HG03159 (cell line): ENCODE measurements at regions not wholly inside any gene's neighbourhood (a gene's known extent, or its start where the extent isn't known, plus 50 kb on each side); places are given as distances from the start of the nearest gene placed in this dataset.
"Not testable (repeated sequence)": the region's sequence is repeated elsewhere in the genome, so short reads cannot be mapped to it uniquely, and the experiment has no call there.

Experiments used
- ATAC-seq: cut with Tn5 transposase; IDR thresholded peaks from one replicate; pipeline ENCODE4 v1.9.1; 2021; ENCODE audit warnings: mild to moderate bottlenecking, moderate library complexity; ENCODE audit not compliant: unreplicated experiment

- no peak for ATAC-seq
These were observed 71.1 kb downstream of the FAM50B start for GRCh38 chr6:3920321-3920720.

- no peak for ATAC-seq
These were observed 72.5 kb downstream of the FAM50B start for GRCh38 chr6:3921663-3922062.

GRCh38 chr6:3922619-3923018 lies 73.4 kb downstream of the FAM50B start:
- ATAC-seq: not testable (repeated sequence)

DNA sequence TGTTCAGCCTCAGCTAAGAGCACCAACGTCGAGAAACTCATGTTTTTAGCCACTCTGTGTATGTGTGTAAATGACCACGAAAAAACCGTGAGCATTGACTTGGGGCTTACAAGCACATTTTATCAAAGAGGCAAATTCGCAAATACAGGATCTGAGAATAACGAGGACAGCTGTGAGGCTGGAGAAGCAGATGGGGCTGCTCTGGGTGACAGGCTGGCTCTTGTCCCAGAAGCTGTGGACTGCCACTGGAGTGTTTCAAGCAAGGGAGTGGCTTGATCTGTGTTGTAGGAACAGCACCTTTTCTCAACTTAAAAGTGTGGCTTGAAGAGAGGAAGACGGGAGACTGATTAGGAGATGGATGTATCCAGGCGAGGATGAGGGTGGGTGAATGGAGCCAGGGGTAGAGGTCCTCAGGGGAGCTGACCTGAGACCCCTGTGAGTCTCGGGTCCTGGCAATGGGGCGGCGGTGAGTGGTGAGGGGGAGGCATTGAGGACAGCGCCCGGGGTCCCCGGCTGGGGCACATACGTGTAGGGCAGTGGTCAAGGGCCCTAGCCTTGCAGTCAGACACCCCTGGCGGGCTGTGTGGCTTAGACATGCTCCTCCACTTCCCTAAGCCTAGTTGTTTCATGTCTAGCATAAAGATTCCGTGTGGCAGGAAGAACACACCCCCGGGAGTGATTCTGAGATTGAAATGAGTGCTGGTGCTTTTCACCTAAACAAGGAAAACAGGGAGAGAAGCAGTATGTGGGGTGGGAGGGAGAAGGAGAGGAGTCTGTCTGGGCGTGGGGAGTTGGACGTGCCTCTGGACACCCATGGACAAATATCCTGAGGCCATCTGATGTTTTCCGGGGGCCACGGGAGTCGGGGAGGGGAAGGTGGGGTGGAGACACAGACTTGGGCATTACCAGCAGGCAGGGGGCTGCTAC lies 76.3 kb downstream of the FAM50B start:
- not testable (repeated sequence) for ATAC-seq

GRCh38 chr6:3926150-3926482 lies 76.9 kb downstream of the FAM50B start:
- no peak for ATAC-seq

DNA sequence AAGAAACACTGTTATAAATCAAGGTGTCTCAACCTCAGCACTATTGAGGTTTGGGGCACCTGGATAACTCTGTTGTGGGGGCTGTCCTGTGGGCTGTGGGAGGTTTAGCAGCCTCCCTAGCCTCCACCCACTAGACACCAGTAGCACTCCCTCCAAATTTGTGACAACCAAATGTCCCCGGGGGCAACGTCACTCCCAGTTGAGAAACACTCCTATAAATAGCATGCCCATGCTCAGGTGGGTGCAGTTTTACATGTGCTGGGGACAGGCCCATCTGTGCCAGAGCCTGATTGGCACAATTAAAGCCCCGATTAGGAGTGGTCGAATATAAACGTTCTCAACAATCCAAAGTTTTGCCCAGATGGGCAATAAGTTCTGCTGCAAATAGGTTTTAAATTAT lies 78.9 kb downstream of the FAM50B start:
- no peak for ATAC-seq

DNA sequence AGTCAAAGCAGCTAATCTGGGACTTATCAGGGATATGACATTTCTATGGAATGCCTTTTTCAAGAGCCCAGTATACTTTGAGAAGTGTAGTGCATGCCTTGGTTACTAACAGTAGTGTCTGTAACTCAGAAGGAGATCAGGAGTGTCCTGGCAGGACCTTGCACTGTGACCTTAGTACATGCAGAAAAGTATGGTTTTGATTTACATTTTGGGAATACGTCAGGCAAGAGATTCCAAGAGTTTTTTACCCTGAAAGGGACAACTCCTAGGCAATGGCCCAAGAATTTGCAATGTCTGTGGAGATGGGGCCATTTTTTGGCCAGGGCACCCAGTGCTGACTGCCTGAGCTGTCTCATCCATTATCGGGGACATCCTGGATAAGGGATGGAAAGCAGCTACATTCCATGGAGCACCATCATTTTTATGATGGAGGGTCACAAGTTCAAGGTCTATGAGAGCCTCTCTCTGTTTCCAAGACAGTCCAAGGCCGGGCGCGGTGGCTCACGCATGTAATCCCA lies 80.2 kb downstream of the FAM50B start:
- ATAC-seq: no peak

DNA sequence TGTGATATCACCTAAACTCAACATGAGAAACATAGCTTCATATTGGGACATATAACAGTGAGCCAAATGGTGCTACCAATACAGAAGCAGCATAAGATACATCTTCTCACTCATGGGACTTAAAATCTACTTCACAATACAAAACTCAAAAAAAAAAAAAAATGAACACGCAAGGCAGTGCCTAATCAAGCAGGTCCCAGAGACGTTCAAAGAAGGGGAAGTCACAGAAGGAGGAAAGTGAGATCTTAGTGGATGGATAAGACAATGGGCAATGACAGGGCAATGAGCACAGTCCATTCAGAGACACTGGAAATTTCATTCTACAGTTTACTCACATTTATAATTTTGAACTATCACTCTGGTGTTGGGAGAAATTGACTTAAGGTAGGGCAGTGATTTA lies 88.3 kb downstream of the FAM50B start:
- no peak for ATAC-seq

- ATAC-seq: no peak
These were observed 89.7 kb downstream of the FAM50B start for GRCh38 chr6:3938715-3939367.

DNA sequence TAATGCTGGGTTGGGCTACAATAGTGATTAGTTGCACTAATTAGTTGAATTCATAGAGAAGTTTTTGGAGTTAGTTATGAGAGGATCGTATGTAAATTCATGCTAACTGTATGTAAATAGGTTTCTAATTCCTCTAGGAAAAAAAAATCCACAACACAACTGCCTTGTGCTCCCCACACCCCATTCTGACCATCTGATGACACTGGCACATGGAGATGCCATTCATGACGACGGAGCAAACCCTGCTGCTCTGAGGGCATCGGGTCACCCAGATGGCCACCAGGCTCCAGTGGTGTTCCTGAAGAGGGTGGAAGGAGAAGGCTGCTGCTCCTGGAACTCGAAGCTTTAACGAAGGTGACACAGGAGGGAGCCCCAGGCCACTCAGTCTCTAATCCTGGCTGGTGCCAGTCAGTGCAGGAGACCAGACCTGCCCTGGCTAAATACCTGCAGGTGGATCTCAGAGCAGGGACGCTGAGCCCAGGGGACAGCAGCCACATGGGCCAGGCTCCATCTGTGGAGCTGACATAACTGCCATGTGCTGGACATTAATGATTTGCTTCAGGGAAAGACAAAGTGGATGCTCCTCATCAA lies 90.3 kb downstream of the FAM50B start:
- ATAC-seq: no peak

- ATAC-seq: no peak
These were observed 90.8 kb downstream of the FAM50B start for GRCh38 chr6:3939964-3940363.

DNA sequence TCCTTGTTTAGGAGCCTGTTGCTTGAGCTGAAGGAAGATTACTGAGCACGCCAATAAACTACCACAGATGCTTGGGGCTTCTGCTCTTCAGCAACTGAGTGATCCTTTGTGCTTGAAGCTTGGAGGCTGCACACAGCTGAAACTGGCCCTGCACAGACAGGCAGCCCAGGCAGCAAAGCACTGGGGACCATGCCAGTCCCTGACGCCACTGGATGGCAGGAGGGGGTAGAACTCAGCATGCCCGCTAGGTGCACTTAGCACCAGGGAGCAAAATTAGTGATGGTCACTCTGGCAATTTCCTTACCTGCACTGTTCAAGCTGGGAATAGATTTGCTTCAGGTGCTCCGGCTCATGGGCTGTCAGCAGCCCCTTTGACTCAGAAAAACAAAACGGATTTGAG lies 91.5 kb downstream of the FAM50B start:
- ATAC-seq: no peak

GRCh38 chr6:3943331-3943765 lies 94.2 kb downstream of the FAM50B start:
- ATAC-seq: no peak

DNA sequence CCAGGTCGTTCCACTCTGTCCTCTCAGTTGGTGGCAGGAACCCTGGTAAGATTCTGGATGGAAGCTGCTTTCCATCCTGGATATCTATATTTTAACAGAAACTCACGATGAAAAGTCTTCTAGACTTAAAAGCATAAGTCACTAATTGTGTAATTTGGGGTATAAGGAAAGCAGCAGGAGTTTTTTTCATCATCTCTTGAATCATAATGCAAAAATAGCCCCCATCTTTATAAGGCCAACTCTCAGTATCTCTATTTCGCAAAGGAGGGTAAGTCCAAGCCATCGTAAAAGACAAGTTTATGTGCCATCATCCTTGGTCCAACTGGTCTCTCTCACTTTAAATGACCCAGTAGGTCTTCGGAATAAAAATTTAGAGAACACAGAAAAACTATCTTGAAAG lies 95.1 kb downstream of the FAM50B start:
- ATAC-seq: no peak

- no peak for ATAC-seq
These were observed 97.6 kb downstream of the FAM50B start for GRCh38 chr6:3946778-3947177.

DNA sequence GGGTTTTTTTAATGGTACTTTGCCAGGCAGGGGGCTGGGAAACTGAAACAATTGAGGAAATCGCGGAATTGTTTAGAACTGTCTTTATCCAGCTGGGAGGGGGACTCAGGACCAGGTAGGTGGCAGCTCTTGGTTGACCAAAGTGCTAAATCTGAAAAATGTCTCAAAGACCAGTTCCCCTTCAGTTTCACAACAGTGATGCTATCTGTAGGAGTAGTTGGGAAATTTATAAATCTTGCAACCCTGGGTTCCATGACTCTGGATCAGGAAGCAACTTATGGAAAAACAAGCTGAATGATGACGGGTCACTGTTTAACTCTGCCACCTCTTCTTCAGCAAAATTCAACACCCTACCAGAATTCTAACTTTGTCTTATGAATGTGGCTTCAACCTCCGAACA lies 99.7 kb downstream of the FAM50B start:
- no peak for ATAC-seq

DNA sequence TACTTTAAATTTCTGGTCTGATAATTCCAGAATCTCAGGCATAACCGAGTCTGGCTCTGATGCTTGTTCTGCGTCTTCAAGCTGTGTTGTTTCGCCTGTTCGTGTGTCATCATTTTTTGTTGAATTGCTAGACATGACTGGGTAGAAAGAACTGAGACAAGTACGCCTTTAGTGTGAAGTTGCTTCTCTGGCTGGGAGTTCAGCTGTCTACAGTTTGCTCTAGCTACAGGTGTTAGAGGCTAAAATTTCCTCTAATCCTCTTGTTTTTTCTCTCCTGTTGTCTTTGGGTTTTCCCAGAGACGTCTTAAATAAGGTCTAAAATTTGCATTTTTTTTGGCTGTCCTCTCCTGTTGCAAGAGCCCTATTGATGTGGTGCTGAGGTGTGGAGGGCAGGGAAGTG lies 100.3 kb downstream of the FAM50B start:
- no peak for ATAC-seq

DNA sequence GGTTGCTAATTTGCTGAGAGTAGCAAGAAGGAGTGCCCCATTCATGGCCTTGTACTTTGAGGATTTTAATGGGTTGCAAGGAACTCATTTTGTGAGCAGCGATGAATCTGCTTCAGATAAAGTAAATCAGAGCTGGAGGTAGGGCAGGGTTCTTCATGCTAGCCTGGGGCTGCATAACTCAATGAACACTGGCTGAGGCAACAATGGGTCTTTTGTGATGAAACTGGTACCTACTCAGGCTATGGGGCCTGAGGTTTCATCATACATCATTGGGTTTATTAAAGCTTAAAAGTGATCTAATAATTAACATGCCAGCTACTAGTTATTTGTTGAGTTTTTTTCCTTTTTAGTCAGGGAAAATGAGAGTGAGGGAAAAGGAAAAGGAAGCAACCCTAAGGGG lies 106.9 kb downstream of the FAM50B start:
- ATAC-seq: no peak

DNA sequence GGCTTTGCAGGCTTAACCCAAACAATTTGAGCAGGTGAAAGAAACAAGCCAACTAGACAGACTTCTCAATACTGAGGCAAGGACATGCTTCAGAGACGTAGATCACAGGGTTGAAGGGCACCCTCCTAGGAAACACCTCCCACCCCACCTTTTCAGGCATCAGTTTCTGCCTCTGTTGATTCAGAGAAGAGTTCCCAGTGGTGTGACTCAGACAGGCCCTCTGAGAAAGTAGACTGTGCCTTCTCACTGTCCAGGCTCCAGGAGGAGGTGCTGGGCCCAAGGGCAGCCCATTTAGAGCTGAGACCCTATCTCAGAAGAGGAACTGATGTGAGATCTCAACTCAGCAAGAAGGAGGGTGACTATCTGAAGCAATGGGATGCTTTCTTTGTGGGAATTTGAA lies 108.1 kb downstream of the FAM50B start:
- ATAC-seq: no peak

DNA sequence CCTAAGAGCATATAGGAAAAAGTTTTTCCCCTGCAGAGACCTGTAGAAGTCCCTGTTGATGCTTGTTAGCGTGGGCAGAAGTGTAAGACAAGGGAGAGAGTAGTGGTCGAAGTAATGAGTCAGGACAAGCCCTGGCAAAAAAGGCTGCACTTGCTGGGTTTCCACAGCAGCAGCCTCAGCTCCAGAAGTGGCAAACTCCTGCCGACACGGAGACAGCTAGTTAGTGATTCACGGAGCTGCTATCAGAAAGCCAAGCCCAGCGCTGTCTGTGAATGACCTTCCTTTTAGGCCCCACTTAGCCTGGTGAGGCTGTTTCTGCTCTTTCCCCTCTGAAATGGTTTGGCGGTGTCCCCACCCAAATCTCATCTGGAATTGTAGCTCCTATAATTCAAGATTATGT lies 109.1 kb downstream of the FAM50B start:
- no peak for ATAC-seq

GRCh38 chr6:3959385-3959784 lies 110.2 kb downstream of the FAM50B start:
- no peak for ATAC-seq
